GM10266 (cell line): ENCODE measurements at regions not wholly inside any gene's neighbourhood (a gene's known extent, or its start where the extent isn't known, plus 50 kb on each side); places are given as distances from the start of the nearest gene placed in this dataset.

Source experiments
- DNase-seq: peaks from one replicate; pipeline ENCODE4 v3.0.0; 2012; ENCODE audit errors: extremely low spot score
- TF ChIP-seq, protein P1 (sequence below): IDR thresholded peaks from 2 replicates; pipeline ENCODE4 v1.5.1; 2012; ENCODE audit warnings: mild to moderate bottlenecking, low read depth; ENCODE audit not compliant: control insufficient read depth, insufficient read depth; ENCODE audit errors: missing control alignments

DNA sequence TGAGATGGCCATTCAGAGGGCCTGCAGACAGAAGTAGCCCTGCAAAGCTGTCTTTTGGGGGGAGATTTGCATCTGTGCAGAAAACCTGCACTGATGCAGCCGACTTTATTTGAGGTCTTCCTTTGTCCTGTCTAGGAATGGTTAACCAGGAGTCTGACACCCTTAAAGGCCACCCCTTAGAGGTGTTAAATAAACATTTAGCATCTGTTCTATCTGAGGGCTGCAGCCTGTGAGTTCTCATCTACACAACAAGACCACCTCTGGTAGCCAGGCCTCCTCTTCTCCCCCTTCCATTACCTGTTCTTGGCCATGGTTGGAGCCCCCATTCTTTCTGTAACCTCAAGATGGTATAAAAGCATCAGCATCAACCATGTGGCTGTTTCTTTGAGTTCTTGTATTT is 214.4 kb upstream of the HS6ST1 start:
- DNase-seq = no peak
- TF ChIP-seq, protein P1, sequence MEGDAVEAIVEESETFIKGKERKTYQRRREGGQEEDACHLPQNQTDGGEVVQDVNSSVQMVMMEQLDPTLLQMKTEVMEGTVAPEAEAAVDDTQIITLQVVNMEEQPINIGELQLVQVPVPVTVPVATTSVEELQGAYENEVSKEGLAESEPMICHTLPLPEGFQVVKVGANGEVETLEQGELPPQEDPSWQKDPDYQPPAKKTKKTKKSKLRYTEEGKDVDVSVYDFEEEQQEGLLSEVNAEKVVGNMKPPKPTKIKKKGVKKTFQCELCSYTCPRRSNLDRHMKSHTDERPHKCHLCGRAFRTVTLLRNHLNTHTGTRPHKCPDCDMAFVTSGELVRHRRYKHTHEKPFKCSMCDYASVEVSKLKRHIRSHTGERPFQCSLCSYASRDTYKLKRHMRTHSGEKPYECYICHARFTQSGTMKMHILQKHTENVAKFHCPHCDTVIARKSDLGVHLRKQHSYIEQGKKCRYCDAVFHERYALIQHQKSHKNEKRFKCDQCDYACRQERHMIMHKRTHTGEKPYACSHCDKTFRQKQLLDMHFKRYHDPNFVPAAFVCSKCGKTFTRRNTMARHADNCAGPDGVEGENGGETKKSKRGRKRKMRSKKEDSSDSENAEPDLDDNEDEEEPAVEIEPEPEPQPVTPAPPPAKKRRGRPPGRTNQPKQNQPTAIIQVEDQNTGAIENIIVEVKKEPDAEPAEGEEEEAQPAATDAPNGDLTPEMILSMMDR = no peak

DNA sequence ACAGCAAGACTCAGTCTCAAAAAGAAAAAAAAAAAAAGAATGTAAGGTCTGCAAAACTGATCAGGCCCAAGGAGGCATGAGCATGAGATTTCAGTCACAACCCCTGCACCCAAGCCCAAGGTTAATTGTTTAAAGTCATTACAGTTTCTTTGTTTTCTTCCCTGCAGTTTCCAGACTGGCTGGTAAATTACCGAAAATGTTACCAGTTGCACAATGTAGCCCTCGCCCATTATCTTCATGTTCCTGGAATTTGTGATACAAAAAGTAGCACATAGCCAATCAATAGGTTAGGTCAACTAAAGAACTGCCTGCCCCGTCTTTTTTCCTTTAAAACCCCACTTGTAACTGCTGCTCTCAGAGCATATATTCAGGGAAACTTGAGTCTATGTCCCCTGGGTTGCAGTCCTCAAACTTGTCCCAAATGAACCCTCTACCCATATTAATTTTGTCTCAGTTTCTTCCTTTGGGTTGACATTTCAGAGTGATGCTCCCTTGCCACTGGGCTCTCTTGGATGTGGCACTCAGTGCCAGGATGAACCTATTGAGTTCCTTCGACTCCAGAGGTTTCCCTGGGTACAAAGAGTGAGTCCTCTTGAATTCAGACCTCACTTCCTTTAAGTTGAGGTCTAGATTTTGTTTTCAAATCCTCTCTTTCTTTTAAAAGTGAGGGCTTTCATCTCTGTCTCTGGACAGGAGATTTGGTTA is 216.2 kb upstream of the HS6ST1 start:
- TF ChIP-seq, protein P1 = no peak
- no peak for DNase-seq

DNA sequence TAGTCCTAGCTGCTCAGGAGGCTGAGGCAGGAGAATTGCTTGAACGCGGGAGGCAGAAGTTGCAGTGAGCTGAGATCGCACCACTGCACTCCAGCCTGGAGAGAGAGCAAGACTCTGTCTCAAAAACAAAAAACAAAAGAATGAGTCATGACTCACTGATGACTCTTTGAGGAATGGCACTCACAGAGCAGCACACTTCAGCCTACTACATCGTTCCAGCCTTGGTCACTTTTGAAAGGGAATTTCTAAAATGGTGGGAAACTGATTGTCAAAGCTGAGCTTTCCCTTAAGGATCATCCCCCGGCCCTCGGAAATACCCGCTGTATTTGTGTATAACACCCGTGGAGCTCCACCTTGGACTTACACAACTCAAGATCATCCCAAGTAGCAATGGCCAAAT is 217.3 kb upstream of the HS6ST1 start:
- TF ChIP-seq, protein P1 = no peak
- DNase-seq = no peak

DNA sequence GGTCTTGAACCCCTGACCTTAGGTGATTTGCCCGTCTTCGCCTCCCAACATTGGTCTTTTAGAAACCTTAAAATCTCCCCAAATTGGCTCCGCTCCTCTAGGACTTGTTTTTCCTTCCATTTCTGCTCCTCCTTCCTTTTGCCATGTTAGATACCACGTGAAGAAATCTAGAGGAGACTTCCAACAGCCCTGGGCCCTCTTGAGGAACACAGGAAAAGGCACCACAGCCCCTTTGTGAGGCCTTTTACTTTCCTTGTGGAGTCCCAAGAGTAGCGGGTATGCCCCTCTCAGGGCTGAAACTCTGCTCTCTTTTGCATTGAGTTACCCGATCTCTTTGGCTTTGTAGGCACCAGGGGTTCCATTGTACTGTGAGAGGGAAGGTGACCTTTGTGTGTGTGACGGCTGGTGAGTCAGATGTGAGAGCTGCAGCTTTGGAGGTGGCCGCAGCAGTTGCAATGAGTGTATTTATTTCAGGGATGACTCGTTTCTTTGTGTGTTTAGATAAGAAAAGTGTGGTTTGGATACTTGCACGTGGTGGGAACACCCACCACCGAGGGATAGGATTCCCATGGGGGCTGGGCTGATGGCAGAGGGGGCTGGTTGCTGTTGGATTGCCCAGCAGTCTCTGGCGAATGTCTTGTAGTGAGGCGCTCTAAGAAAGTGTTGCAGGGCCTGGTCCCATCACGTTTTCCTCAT is 218.4 kb upstream of the HS6ST1 start:
- TF ChIP-seq, protein P1 = no peak
- DNase-seq = no peak

DNA sequence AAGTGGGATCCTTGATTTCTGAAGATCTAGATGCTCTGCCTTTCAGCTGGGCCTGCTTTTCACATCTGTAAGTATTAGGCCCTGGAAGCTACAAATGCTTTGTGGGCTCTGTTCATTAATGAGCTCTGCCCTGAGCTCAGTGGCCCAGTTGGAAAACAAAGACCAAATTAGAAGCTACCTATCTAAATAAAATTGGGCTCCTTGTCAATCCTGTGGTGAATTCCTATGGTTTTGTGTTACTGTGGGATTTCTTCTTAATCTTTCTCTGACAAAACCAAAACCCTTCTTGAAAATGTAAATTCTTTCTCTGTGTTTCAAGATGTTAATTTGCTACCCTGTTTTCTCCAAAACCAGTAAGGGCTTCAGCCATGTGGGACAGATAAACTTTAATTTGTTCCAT is 219.0 kb upstream of the HS6ST1 start:
- no peak for DNase-seq
- TF ChIP-seq, protein P1 = no peak

DNA sequence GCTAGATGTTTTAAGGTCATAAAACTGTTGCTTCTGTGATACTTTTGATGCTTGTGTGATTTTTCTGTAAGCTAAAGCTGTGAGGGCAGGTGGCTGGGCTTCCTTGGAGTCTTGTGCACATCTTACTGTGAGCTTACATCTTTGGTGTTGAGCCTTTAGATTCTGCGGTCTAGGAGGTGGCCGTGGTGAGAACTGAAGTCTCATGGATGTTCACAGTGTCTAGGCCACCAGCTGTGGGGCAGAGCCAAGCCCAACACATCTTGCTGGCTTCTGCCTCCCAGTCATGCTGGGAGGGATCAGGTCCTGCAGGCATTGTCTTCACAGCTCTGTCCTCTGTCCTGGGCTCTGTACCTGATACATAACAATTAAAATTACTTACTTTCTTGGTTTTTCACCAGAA is 219.7 kb upstream of the HS6ST1 start:
- TF ChIP-seq, protein P1 = no peak
- DNase-seq = no peak

DNA sequence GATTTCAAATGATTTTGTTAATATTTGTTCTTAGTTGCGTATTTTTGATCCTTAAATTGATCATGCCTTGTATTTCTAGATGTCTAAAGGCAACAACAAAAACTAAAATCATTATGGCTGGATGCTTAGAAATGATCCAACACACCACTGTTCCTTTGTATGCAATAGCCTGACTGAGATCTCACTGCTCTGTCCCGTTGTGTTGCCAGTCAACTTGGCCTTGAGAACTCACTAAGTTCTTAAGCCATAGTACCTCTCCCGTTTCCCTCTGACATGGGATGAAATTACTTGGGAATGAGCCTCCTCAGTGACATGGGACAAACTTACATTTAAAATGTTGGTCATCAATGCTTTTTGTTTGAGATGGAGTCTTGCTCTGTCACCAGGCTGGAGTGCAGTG is 222.0 kb upstream of the HS6ST1 start:
- TF ChIP-seq, protein P1 = no peak
- no peak for DNase-seq
